IgD-negative memory B cell (primary cell): ENCODE measurements at regions not wholly inside any gene's neighbourhood (a gene's known extent, or its start where the extent isn't known, plus 50 kb on each side); places are given as distances from the start of the nearest gene placed in this dataset.

Source experiments
- H3K27ac Mint-ChIP-seq, 3 donors: one replicate each; pipeline ENCODE4 v1.8.0; 2020 to 2022; ENCODE audit warnings: mild to moderate bottlenecking in 3 of 3, mixed read lengths in 3 of 3, moderate library complexity in 1 of 3
- H3K27me3 Mint-ChIP-seq: one replicate; pipeline ENCODE4 v1.8.0; 2021; ENCODE audit warnings: mixed read lengths
- H3K36me3 Mint-ChIP-seq: one replicate; pipeline ENCODE4 v1.8.0; 2020; ENCODE audit warnings: mild to moderate bottlenecking, mixed read lengths
- H3K4me1 Mint-ChIP-seq, 3 donors: one replicate each; pipeline ENCODE4 v1.8.0; 2020 to 2022; ENCODE audit warnings: mixed read lengths in 3 of 3, mild to moderate bottlenecking in 1 of 3
- H3K4me3 Mint-ChIP-seq, 4 donors: one replicate each; pipeline ENCODE4 v1.8.0; 2020 to 2022; ENCODE audit warnings: mild to moderate bottlenecking in 4 of 4, mixed read lengths in 4 of 4, moderate library complexity in 3 of 4
- H3K9me3 Mint-ChIP-seq, 3 donors: one replicate each; pipeline ENCODE4 v1.8.0; 2020 to 2021; ENCODE audit warnings: mixed read lengths in 3 of 3, mild to moderate bottlenecking in 1 of 3

- Mint-ChIP-seq H3K36me3 (no peaks in the 10 kb centered on the region), H3K9me3 (peaks cover 0 to 5% (median 2%) of the 10 kb centered on the region in 3 donors), H3K4me1 (peaks cover 0 to 1% (median 0%) of the 10 kb centered on the region in 3 donors), H3K27ac (no peak overlapping the region), H3K27me3 (no peaks in the 10 kb centered on the region), H3K4me3 (no peak overlapping the region)
These were observed 397.3 kb downstream of the LMX1A start for GRCh38 chr1:164958982-164959768.

- peaks cover 3 to 7% (median 6%) of the 10 kb centered on the region in 3 donors for H3K9me3 Mint-ChIP-seq
- no peaks in the 10 kb centered on the region for H3K27me3 Mint-ChIP-seq
- H3K4me3 Mint-ChIP-seq, result no peak overlapping the region
- no peaks in the 10 kb centered on the region for H3K4me1 Mint-ChIP-seq
- no peak overlapping the region for H3K27ac Mint-ChIP-seq
- H3K36me3 Mint-ChIP-seq, result no peaks in the 10 kb centered on the region
These were observed 394.8 kb downstream of the PBX1 start for GRCh38 chr1:164953815-164954214.

- H3K9me3 Mint-ChIP-seq, result peaks cover 7 to 13% (median 8%) of the 10 kb centered on the region in 3 donors
- H3K27ac Mint-ChIP-seq, result no peak overlapping the region
- no peak overlapping the region for H3K4me3 Mint-ChIP-seq
- H3K4me1 Mint-ChIP-seq, result no peaks in the 10 kb centered on the region
- no peaks in the 10 kb centered on the region for H3K27me3 Mint-ChIP-seq
- H3K36me3 Mint-ChIP-seq, result no peaks in the 10 kb centered on the region
These were observed 394.1 kb downstream of the PBX1 start for GRCh38 chr1:164953098-164953497.

GRCh38 chr1:164951508-164951907 is 392.5 kb downstream of the PBX1 start:
- H3K36me3 Mint-ChIP-seq, result no peaks in the 10 kb centered on the region
- H3K4me1 Mint-ChIP-seq, result no peaks in the 10 kb centered on the region
- H3K27me3 Mint-ChIP-seq, result no peaks in the 10 kb centered on the region
- peaks cover 7 to 17% (median 9%) of the 10 kb centered on the region in 3 donors for H3K9me3 Mint-ChIP-seq
- no peak overlapping the region for H3K27ac Mint-ChIP-seq
- H3K4me3 Mint-ChIP-seq, result no peak overlapping the region

GRCh38 chr1:164950541-164950986 is 391.6 kb downstream of the PBX1 start:
- Mint-ChIP-seq H3K4me1 (no peaks in the 10 kb centered on the region), H3K27ac (no peak overlapping the region), H3K4me3 (no peak overlapping the region), H3K27me3 (no peaks in the 10 kb centered on the region), H3K9me3 (peaks cover 7 to 19% (median 9%) of the 10 kb centered on the region in 3 donors), H3K36me3 (no peaks in the 10 kb centered on the region)

GRCh38 chr1:164949771-164950471 is 390.9 kb downstream of the PBX1 start:
- Mint-ChIP-seq H3K4me3 (no peak overlapping the region), H3K27me3 (no peaks in the 10 kb centered on the region), H3K36me3 (no peaks in the 10 kb centered on the region), H3K9me3 (peaks cover 7 to 22% (median 9%) of the 10 kb centered on the region in 3 donors), H3K27ac (no peak overlapping the region), H3K4me1 (no peaks in the 10 kb centered on the region)

GRCh38 chr1:164948101-164948500 is 389.1 kb downstream of the PBX1 start:
- H3K27ac Mint-ChIP-seq, result no peak overlapping the region

GRCh38 chr1:164937291-164937690 is 378.3 kb downstream of the PBX1 start:
- H3K27ac Mint-ChIP-seq, result no peak overlapping the region
- no peaks in the 10 kb centered on the region for H3K4me1 Mint-ChIP-seq
- peaks cover under 1 to 6% (median 5%) of the 10 kb centered on the region in 3 donors for H3K9me3 Mint-ChIP-seq
- H3K27me3 Mint-ChIP-seq, result no peaks in the 10 kb centered on the region
- no peaks in the 10 kb centered on the region for H3K36me3 Mint-ChIP-seq
- no peak overlapping the region for H3K4me3 Mint-ChIP-seq

More at GRCh38 chr1:164948101-164948500, 389.1 kb downstream of the PBX1 start:
- H3K4me3 Mint-ChIP-seq, result no peak overlapping the region
- H3K9me3 Mint-ChIP-seq, result peaks cover 4 to 22% (median 6%) of the 10 kb centered on the region in 3 donors
- H3K36me3 Mint-ChIP-seq, result no peaks in the 10 kb centered on the region
- no peaks in the 10 kb centered on the region for H3K27me3 Mint-ChIP-seq
- no peaks in the 10 kb centered on the region for H3K4me1 Mint-ChIP-seq

GRCh38 chr1:164932580-164932979 is 373.6 kb downstream of the PBX1 start:
- H3K4me1 Mint-ChIP-seq, result no peaks in the 10 kb centered on the region
- H3K9me3 Mint-ChIP-seq, result peaks cover 0 to 7% (median 0%) of the 10 kb centered on the region in 3 donors
- H3K36me3 Mint-ChIP-seq, result no peaks in the 10 kb centered on the region
- no peak overlapping the region for H3K4me3 Mint-ChIP-seq
- H3K27ac Mint-ChIP-seq, result no peak overlapping the region
- H3K27me3 Mint-ChIP-seq, result no peaks in the 10 kb centered on the region

- Mint-ChIP-seq H3K27ac (no peak overlapping the region), H3K36me3 (no peaks in the 10 kb centered on the region), H3K4me3 (no peak overlapping the region), H3K4me1 (no peaks in the 10 kb centered on the region), H3K27me3 (no peaks in the 10 kb centered on the region), H3K9me3 (peaks cover 0 to 6% (median 0%) of the 10 kb centered on the region in 3 donors)
These were observed 371.8 kb downstream of the PBX1 start for GRCh38 chr1:164930833-164931232.

GRCh38 chr1:164930241-164930640 is 371.3 kb downstream of the PBX1 start:
- Mint-ChIP-seq H3K36me3 (no peaks in the 10 kb centered on the region), H3K4me3 (no peak overlapping the region)

GRCh38 chr1:164928232-164928812 is 369.3 kb downstream of the PBX1 start:
- no peaks in the 10 kb centered on the region for H3K36me3 Mint-ChIP-seq
- peaks cover 0 to 4% (median 0%) of the 10 kb centered on the region in 3 donors for H3K9me3 Mint-ChIP-seq
- no peak overlapping the region for H3K27ac Mint-ChIP-seq
- H3K27me3 Mint-ChIP-seq, result no peaks in the 10 kb centered on the region
- no peak overlapping the region for H3K4me3 Mint-ChIP-seq
- no peaks in the 10 kb centered on the region for H3K4me1 Mint-ChIP-seq

More at GRCh38 chr1:164930241-164930640, 371.3 kb downstream of the PBX1 start:
- Mint-ChIP-seq H3K9me3 (peaks cover 0 to 4% (median 0%) of the 10 kb centered on the region in 3 donors), H3K27ac (no peak overlapping the region), H3K4me1 (no peaks in the 10 kb centered on the region), H3K27me3 (no peaks in the 10 kb centered on the region)

- peaks cover 0 to 4% (median 0%) of the 10 kb centered on the region in 3 donors for H3K9me3 Mint-ChIP-seq
- H3K27me3 Mint-ChIP-seq, result no peaks in the 10 kb centered on the region
- no peaks in the 10 kb centered on the region for H3K36me3 Mint-ChIP-seq
- H3K4me1 Mint-ChIP-seq, result no peaks in the 10 kb centered on the region
- no peak overlapping the region for H3K27ac Mint-ChIP-seq
- H3K4me3 Mint-ChIP-seq, result no peak overlapping the region
These were observed 367.1 kb downstream of the PBX1 start for GRCh38 chr1:164926107-164926506.

- Mint-ChIP-seq H3K36me3 (no peaks in the 10 kb centered on the region), H3K4me1 (no peaks in the 10 kb centered on the region), H3K4me3 (no peak overlapping the region), H3K27me3 (no peaks in the 10 kb centered on the region), H3K27ac (no peak overlapping the region), H3K9me3 (no peaks in the 10 kb centered on the region)
These were observed 363.6 kb downstream of the PBX1 start for GRCh38 chr1:164922585-164922984.

- H3K27ac Mint-ChIP-seq, result no peak overlapping the region
- no peaks in the 10 kb centered on the region for H3K9me3 Mint-ChIP-seq
- no peaks in the 10 kb centered on the region for H3K4me1 Mint-ChIP-seq
- no peak overlapping the region for H3K4me3 Mint-ChIP-seq
- no peaks in the 10 kb centered on the region for H3K36me3 Mint-ChIP-seq
- no peaks in the 10 kb centered on the region for H3K27me3 Mint-ChIP-seq
These were observed 362.5 kb downstream of the PBX1 start for GRCh38 chr1:164921493-164921892.
